ENCODE measurements at regions not wholly inside any gene's neighbourhood (a gene's known extent, or its start where the extent isn't known, plus 50 kb on each side); places are given as distances from the start of the nearest gene placed in this dataset.

- H3K4me3 ChIP-seq (ENCODE audit: low read depth, low read length) = no peak overlapping the region
- TF ChIP-seq, protein P1, sequence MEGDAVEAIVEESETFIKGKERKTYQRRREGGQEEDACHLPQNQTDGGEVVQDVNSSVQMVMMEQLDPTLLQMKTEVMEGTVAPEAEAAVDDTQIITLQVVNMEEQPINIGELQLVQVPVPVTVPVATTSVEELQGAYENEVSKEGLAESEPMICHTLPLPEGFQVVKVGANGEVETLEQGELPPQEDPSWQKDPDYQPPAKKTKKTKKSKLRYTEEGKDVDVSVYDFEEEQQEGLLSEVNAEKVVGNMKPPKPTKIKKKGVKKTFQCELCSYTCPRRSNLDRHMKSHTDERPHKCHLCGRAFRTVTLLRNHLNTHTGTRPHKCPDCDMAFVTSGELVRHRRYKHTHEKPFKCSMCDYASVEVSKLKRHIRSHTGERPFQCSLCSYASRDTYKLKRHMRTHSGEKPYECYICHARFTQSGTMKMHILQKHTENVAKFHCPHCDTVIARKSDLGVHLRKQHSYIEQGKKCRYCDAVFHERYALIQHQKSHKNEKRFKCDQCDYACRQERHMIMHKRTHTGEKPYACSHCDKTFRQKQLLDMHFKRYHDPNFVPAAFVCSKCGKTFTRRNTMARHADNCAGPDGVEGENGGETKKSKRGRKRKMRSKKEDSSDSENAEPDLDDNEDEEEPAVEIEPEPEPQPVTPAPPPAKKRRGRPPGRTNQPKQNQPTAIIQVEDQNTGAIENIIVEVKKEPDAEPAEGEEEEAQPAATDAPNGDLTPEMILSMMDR (IDR thresholded peaks at IDR 0.05; ENCODE audit: insufficient read depth, low read depth, low read length) = no peak
- no peak for DNase-seq (ENCODE audit: low read depth)
Measured at GRCh38 chr15:37536967-37537605, 397.4 kb upstream of the TMCO5A start.

DNA sequence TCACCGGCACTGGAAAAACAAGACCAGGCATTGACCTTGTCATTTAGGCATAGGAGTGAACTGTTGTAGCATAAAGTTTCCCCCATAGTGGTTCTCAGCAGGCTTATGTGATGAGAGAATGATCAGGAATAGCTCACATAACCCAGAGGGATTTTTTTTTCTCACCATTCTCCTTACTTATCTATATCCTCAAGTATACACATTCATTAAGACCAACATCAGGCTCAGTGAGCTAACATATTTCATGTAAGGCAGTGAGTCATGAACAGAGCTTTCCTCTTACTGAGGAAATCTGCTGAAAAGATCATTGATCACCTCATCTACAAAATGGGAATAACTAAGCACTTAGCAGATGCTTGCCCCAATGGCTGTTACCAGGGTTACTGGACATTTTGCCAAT lies 396.6 kb upstream of the TMCO5A start:
- H3K4me3 ChIP-seq (ENCODE audit: low read depth, low read length) = no peak overlapping the region
- DNase-seq (ENCODE audit: low read depth) = no peak
- TF ChIP-seq, protein P1 (IDR thresholded peaks at IDR 0.05; ENCODE audit: insufficient read depth, low read depth, low read length) = no peak

GRCh38 chr15:37548116-37548515 lies 386.3 kb upstream of the TMCO5A start:
- TF ChIP-seq, protein P1 (IDR thresholded peaks at IDR 0.05; ENCODE audit: insufficient read depth, low read depth, low read length) = no peak
- no peak overlapping the region for H3K4me3 ChIP-seq (ENCODE audit: low read depth, low read length)
- DNase-seq (ENCODE audit: low read depth) = no peak

DNA sequence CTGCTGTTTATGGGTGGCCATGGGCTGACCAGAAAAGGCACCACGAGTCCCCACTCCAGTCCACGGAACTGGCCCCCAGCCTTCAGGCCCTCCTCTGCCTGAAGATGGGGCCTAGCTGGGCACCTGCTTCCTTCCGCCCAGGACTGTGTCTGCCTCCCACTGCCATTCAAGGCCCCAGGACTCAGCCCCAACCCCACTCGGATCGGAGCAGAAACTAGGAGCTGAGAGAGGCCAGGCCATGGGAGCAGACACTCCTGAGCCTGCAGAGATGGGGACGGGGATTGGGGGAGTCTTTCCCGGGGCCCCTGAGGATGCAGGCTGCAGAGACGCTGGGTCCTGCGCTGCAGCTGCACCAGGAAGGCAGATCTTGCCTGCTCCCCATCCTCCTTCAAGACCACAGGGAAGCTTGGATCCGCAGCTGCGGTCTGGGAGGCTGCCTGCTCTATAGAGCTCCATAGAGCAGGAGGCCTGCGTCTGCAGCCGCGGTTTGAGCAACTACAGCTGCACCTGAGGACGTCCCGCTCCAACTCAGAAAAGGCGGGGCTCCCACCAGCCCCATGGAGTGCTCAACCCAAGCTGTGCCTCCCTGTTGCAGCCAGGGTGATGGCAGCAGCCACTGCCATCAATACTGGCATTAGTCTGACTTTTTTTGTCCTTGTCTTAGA lies 383.9 kb upstream of the TMCO5A start:
- TF ChIP-seq, protein P1 (IDR thresholded peaks at IDR 0.05; ENCODE audit: insufficient read depth, low read depth, low read length) = no peak
- DNase-seq (ENCODE audit: low read depth) = no peak
- H3K4me3 ChIP-seq (ENCODE audit: low read depth, low read length) = no peak overlapping the region

GRCh38 chr15:37572401-37572800 lies 362.0 kb upstream of the TMCO5A start:
- no peak overlapping the region for H3K4me3 ChIP-seq (ENCODE audit: low read depth, low read length)
- TF ChIP-seq, protein P1 (IDR thresholded peaks at IDR 0.05; ENCODE audit: insufficient read depth, low read depth, low read length) = no peak
- no peak for DNase-seq (ENCODE audit: low read depth)

- TF ChIP-seq, protein P1 (IDR thresholded peaks at IDR 0.05; ENCODE audit: insufficient read depth, low read depth, low read length) = no peak
- no peak for DNase-seq (ENCODE audit: low read depth)
- H3K4me3 ChIP-seq (ENCODE audit: low read depth, low read length) = no peak overlapping the region
Measured at GRCh38 chr15:37574985-37575384, 359.5 kb upstream of the TMCO5A start.

Data from fibroblast of villous mesenchyme (primary cell).